Prostate gland (tissue), 2 donors: ENCODE measurements at regions not wholly inside any gene's neighbourhood (a gene's known extent, or its start where the extent isn't known, plus 50 kb on each side); places are given as distances from the start of the nearest gene placed in this dataset.
"Not testable (repeated sequence)": the region's sequence is repeated elsewhere in the genome, so short reads cannot be mapped to it uniquely, and the experiment has no call there.

Source experiments
- DNase-seq: peaks from one replicate; pipeline ENCODE4 v3.0.0-alpha.2; 2019; ENCODE audit warnings: low spot score
- H3K27ac ChIP-seq, 2 donors: fragments of 200-600 bp; sonication (generic); 2 replicates each; pipeline ENCODE4 v1.5.1; 2017 to 2019
- H3K27me3 ChIP-seq: fragments of 200-600 bp; sonication (generic); replicated peaks from 2 replicates; pipeline ENCODE4 v1.5.1; 2019; ENCODE audit not compliant: insufficient read depth
- H3K36me3 ChIP-seq, 2 donors: fragments of 200-600 bp; sonication (generic); 1 replicate in 1 of 2; 2 replicates in 1 of 2; pipeline versions ENCODE4 v1.5.1 to v1.8.1; 2017 to 2019
- H3K4me1 ChIP-seq: fragments of 200-600 bp; sonication (generic); replicated peaks from 2 replicates; pipeline ENCODE4 v1.5.1; 2019
- H3K4me3 ChIP-seq, 2 donors: fragments of 200-600 bp; sonication (generic); 2 replicates each; pipeline ENCODE4 v1.5.1; 2017 to 2019
- H3K9me3 ChIP-seq: fragments of 200-600 bp; sonication (generic); 2 replicates; pipeline ENCODE4 v1.5.1; 2017
- POLR2A ChIP-seq: fragments of 450-650 bp; IDR thresholded peaks from one replicate; pipeline ENCODE4 v1.6.1; 2016; ENCODE audit warnings: antibody characterized with exemption, mild to moderate bottlenecking
- POLR2AphosphoS5 ChIP-seq: sonication (generic); formaldehyde crosslinking; IDR thresholded peaks from one replicate; pipeline ENCODE4 v1.6.1; 2017; ENCODE audit warnings: antibody characterized with exemption
- WGBS: methylation state at CpG from one replicate; pipeline ENCODE4 v1.1.5; 2018; 5-methylcytosine and 5-hydroxymethylcytosine counted together
- intact Hi-C: fragments of 100-400 bp; cut with DNase I; formaldehyde crosslinking; loops from one replicate; pipeline ENCODE4 v1.14.2; 2022
- TF ChIP-seq, protein P1 (sequence below), 4 experiments: fragments of 200-600 bp in 2 of 4; fragments of 450-650 bp in 2 of 4; sonication (generic) in 2 of 4; IDR thresholded peaks; 1 replicate in 3 of 4; 2 replicates in 1 of 4; pipeline ENCODE4 v1.5.1; 2016 to 2019; ENCODE audit warnings: antibody characterized with exemption in 4 of 4, mild to moderate bottlenecking in 2 of 4, moderate library complexity in 2 of 4

DNA sequence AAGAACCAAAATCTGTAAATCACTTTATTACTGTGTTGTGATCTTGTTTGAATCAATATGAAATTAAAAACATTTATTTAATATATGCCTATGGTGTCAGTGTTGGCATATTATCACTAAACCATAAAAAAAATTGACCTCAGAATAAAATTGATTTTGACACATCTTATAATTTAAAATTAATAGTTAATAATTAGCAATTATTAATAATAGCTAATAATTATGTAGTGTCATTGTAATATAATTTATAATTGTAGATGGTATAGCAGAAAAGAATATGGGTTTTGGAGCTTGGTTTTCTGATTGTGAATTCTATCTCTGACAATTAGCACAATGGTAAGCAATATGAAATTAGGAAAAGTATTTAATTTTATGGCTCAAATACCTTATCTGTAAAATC is 89.4 kb upstream of the CNTNAP2 start:
- H3K4me3 ChIP-seq: no peak overlapping the region
- intact Hi-C loops: no loop called here
- H3K27me3 ChIP-seq: no peaks in the 10 kb centered on the region
- TF ChIP-seq POLR2A (no peak), POLR2AphosphoS5 (no peak)
- TF ChIP-seq, protein P1, sequence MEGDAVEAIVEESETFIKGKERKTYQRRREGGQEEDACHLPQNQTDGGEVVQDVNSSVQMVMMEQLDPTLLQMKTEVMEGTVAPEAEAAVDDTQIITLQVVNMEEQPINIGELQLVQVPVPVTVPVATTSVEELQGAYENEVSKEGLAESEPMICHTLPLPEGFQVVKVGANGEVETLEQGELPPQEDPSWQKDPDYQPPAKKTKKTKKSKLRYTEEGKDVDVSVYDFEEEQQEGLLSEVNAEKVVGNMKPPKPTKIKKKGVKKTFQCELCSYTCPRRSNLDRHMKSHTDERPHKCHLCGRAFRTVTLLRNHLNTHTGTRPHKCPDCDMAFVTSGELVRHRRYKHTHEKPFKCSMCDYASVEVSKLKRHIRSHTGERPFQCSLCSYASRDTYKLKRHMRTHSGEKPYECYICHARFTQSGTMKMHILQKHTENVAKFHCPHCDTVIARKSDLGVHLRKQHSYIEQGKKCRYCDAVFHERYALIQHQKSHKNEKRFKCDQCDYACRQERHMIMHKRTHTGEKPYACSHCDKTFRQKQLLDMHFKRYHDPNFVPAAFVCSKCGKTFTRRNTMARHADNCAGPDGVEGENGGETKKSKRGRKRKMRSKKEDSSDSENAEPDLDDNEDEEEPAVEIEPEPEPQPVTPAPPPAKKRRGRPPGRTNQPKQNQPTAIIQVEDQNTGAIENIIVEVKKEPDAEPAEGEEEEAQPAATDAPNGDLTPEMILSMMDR (IDR thresholded peaks at IDR 0.05): no peak
- no peak for DNase-seq
- no peaks in the 10 kb centered on the region for H3K9me3 ChIP-seq
- H3K27ac ChIP-seq: no peak overlapping the region
- H3K4me1 ChIP-seq: no peaks in the 10 kb centered on the region
- H3K36me3 ChIP-seq: no peaks in the 10 kb centered on the region

GRCh38 chr7:146022776-146023175 is 93.8 kb upstream of the CNTNAP2 start:
- no peak for DNase-seq
- no peak for TF ChIP-seq POLR2A
- TF ChIP-seq POLR2AphosphoS5: no peak
- TF ChIP-seq, protein P1 (IDR thresholded peaks at IDR 0.05): no peak
- H3K4me1 ChIP-seq: no peaks in the 10 kb centered on the region
- WGBS: 77% methylated on average over 5 of the region's 5 CpGs
- H3K4me3 ChIP-seq: no peak overlapping the region
- no peaks in the 10 kb centered on the region for H3K27me3 ChIP-seq
- H3K27ac ChIP-seq: no peak overlapping the region
- intact Hi-C loops: no loop called here
- H3K36me3 ChIP-seq: no peaks in the 10 kb centered on the region
- H3K9me3 ChIP-seq: no peaks in the 10 kb centered on the region

DNA sequence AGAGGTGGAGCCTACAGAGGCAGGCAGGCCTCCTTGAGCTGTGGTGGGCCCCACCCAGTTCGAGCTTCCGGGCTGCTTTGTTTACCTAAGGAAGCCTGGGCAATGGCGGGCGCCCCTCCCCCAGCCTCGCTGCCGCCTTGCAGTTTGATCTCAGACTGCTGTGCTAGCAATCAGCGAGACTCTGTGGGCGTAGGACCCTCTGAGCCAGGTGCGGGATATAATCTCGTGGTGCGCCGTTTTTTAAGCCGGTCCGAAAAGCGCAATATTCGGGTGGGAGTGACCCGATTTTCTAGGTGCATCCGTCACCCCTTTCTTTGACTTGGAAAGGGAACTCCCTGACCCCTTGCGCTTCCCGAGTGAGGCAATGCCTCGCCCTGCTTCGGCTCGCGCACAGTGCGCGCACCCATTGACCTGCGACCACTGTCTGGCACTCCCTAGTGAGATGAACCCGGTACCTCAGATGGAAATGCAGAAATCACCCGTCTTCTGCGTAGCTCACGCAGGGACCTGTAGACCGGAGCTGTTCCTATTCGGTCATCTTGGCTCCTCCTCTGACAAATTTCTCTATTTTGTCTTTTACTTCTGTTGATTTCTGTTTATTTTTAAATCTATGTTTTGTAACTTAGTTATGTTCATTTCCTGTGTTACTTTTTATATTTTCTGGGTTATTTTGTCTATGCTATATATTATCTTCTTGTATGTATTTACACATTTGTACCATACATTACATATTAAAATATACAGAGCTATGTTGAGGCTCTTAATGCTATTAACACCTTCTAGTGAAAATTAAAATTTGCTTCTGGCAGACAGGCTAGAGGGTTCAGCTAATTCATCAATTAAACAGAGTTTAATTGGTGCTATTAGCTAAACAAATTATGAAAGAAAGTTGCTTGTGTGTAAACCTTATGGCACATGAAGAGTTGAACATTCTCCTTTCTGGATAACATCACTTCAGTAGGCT is 97.3 kb upstream of the CNTNAP2 start:
- H3K27ac ChIP-seq, H3K4me3 ChIP-seq, H3K9me3 ChIP-seq, DNase-seq, H3K36me3 ChIP-seq, H3K27me3 ChIP-seq, H3K4me1 ChIP-seq, intact Hi-C loops: not testable (repeated sequence)
- WGBS: 96% methylated on average over 31 of the region's 33 CpGs

DNA sequence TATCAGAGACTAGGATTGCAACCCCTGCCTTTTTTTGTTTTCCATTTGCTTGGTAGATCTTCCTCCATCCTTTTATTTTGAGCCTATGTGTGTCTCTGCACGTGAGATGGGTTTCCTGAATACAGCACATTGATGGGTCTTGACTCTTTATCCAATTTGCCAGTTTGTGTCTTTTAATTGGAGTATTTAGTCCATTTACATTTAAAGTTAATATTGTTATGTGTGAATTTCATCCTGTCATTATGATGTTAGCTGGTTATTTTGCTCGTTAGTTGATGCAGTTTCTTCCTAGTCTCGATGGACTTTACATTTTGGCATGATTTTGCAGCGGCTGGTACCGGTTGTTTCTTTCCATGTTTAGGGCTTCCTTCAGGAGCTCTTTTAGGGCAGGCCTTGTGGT is 99.2 kb upstream of the CNTNAP2 start:
- H3K9me3 ChIP-seq, H3K27ac ChIP-seq, DNase-seq, H3K36me3 ChIP-seq, intact Hi-C loops, H3K27me3 ChIP-seq, H3K4me3 ChIP-seq, H3K4me1 ChIP-seq: not testable (repeated sequence)
- 88% methylated on average over 5 of the region's 5 CpGs for WGBS

GRCh38 chr7:146014154-146014553 is 102.4 kb upstream of the CNTNAP2 start:
- 90% methylated on average over 2 of the region's 2 CpGs for WGBS
- H3K4me3 ChIP-seq, H3K36me3 ChIP-seq, H3K27ac ChIP-seq, H3K27me3 ChIP-seq, intact Hi-C loops, H3K9me3 ChIP-seq, H3K4me1 ChIP-seq, DNase-seq: not testable (repeated sequence)

DNA sequence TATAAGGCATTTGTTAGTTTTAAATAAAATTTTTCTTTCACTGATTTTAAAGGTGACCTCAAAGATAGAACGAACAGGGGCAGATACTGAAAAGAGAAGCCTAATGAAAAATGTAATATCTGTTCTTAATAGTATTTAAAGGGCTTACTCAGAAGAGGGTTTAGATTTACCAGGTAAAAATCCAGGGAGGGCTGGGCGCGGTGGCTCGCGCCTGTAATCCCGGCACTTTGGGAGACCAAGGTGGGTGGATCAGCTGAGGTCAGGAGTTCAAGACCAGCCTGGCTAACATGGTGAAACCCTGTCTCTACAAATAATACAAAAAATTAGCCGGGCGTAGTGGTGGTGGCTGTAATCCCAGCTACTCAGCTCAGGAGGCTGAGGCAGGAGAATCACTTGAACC is 108.3 kb upstream of the CNTNAP2 start:
- TF ChIP-seq, protein P1 (IDR thresholded peaks at IDR 0.05): no peak
- TF ChIP-seq POLR2A (no peak), POLR2AphosphoS5 (no peak)
- WGBS: 84% methylated on average over 8 of the region's 8 CpGs
- no peak overlapping the region for H3K4me3 ChIP-seq
- intact Hi-C loops: no loop called here
- H3K27me3 ChIP-seq: no peaks in the 10 kb centered on the region
- H3K36me3 ChIP-seq: no peaks in the 10 kb centered on the region
- H3K27ac ChIP-seq: no peak overlapping the region
- H3K9me3 ChIP-seq: no peaks in the 10 kb centered on the region
- DNase-seq: no peak
- H3K4me1 ChIP-seq: no peaks in the 10 kb centered on the region
